ENCODE measurements at regions not wholly inside any gene's neighbourhood (a gene's known extent, or its start where the extent isn't known, plus 50 kb on each side); places are given as distances from the start of the nearest gene placed in this dataset.

- DNase-seq (ENCODE audit: low spot score): no peak
- no peak for TF ChIP-seq CTCF (IDR thresholded peaks at IDR 0.05)
- no peak overlapping the region for H3K27ac ChIP-seq
- no peak overlapping the region for H3K4me3 ChIP-seq
These were observed 167.2 kb upstream of the IRX4 start for GRCh38 chr5:2049876-2050275.

DNA sequence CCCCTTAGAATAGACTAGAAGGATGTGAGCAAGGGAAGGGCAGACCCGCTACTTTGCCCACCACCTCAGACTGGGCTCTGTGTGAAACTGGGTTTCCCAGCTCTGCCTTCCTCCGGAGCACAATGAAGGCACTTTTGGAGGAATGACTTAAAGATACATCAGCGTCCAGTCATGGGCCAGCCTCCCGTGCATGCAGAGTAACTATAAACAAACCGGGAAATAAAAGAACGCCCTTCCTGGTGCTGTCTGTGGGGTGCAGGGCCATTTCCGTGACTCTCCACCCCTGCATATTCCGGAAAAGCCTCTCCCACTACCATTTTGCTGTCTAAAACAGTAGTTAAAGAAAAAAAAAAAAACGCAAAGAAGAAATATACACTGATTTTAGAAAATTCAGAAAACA is 165.9 kb upstream of the IRX4 start:
- no peak overlapping the region for H3K27ac ChIP-seq
- TF ChIP-seq CTCF (IDR thresholded peaks at IDR 0.05): no peak
- DNase-seq (ENCODE audit: low spot score): no peak
- H3K4me3 ChIP-seq: no peak overlapping the region

- TF ChIP-seq CTCF (IDR thresholded peaks at IDR 0.05): no peak
- Histone ChIP-seq H3K27ac (no peak overlapping the region), H3K4me3 (no peak overlapping the region)
- no peak for DNase-seq (ENCODE audit: low spot score)
These were observed 164.7 kb upstream of the IRX4 start for GRCh38 chr5:2047341-2047927.

- DNase-seq (ENCODE audit: low spot score): no peak
- H3K4me3 ChIP-seq: no peak overlapping the region
- TF ChIP-seq CTCF (IDR thresholded peaks at IDR 0.05): no peak
- H3K27ac ChIP-seq: no peak overlapping the region
These were observed 161.3 kb upstream of the IRX4 start for GRCh38 chr5:2044041-2044440.

- H3K27ac ChIP-seq: no peak overlapping the region
- TF ChIP-seq CTCF (IDR thresholded peaks at IDR 0.05): no peak
- H3K4me3 ChIP-seq: no peak overlapping the region
- DNase-seq (ENCODE audit: low spot score): no peak
These were observed 156.4 kb upstream of the IRX4 start for GRCh38 chr5:2039180-2039531.

- Histone ChIP-seq H3K27ac (peak overlapping the region in 1 of 2 donors; percentile 37), H3K4me3 (peak overlapping the region; percentile 78)
- no peak for DNase-seq (ENCODE audit: low spot score)
- peak; percentile 64 for TF ChIP-seq CTCF (IDR thresholded peaks at IDR 0.05)
These were observed 155.8 kb upstream of the IRX4 start for GRCh38 chr5:2038321-2039179.

GRCh38 chr5:2036885-2037284 is 154.2 kb upstream of the IRX4 start:
- no peak for TF ChIP-seq CTCF (IDR thresholded peaks at IDR 0.05)
- no peak overlapping the region for H3K27ac ChIP-seq

More at GRCh38 chr5:2036885-2037284, 154.2 kb upstream of the IRX4 start:
- no peak overlapping the region for H3K4me3 ChIP-seq
- DNase-seq (ENCODE audit: low spot score): no peak
